ENCODE measurements at regions not wholly inside any gene's neighbourhood (a gene's known extent, or its start where the extent isn't known, plus 50 kb on each side); places are given as distances from the start of the nearest gene placed in this dataset.

DNA sequence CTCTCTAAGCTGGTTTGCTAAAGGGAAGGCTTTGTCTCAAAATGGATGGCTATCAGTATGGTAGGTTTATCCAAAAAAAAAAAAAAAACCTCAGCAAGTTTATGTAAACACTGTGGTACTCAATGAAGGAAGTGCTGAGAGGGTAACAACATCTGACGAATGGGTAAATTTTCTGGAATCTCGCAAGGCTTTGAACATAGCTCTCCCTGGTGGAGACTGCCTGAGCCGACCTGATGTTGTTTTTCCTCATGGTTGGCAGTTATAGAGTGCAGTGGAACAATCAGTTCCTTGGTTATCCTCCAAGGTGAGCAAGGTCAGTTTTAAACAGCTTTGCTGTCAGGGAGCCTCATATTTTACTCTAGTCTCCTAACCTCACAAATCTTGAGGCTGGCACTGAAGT, 94.6 kb downstream of the ZPLD1 start:
- no peak for DNase-seq

DNA sequence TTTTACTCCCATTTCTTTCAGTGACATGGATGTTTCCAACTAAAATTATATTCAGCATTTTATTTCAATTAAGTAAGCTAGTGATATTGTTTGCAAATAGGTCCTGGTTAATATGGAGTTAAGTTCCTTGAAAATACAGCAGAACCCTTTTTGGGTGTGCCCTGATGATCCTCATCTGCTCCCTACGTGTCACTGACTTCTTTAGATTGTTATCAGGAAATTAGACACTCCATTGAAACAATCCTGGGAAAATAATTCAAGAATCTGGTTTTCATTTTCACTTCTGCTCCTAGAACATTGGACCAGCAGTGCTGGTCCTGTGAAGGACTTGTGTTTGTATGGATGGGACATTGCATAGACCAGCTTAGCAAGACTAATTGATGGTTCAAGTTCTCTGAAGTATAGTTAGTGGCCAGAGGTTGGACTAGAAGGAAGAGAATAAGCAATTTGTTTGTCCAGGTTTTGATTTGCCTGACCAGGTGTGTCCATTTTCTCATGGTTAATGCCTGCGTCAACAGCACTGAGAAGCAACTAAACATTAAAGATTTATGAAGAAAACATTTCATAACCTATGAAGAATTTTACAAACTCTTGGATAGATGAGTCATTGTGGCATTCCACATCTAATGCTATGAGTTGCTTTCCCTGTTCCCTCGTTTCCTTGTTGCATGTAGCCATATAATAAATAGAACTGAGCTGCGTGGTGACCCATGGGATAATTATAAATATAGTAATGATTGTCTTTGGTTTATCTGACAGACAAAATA, 95.8 kb downstream of the ZPLD1 start:
- no peak for DNase-seq

DNA sequence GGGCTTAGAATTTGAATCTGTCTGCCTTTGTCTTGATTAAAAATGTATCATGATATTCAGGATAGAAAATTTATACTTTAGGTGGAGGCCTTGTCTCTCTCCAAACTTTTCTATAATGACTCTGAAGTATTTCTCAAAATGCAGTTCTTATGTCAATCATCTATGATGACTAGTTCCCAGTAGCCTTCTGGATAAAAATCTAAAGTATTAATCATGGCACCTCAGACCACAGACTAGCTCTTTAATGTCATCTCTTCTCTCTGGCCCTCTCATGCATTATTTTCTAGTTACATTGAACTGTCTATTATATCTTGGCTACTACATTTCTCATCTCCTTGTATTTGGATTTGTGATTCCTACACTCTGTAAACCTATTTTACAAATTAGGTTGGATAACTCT, 96.9 kb downstream of the ZPLD1 start:
- DNase-seq: no peak

DNA sequence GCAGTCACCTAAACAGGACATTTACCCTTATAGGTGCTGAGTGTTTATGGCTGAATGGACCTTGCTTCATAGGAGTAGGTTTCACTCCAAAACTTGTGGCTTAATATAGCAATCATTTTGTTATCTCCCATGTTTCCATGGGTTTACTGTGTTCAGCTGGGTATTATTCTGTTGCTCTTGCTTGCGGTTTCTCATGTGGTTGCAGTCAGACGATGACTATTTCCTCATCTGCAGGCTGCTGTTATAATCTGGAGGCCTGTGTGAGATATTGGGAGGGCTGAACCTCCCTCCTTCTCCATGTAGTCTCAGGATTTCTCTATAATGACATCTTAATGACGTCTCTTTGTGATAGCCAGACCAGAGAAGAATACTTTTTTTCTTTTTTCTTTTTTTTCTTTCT, 98.1 kb downstream of the ZPLD1 start:
- no peak for DNase-seq

DNA sequence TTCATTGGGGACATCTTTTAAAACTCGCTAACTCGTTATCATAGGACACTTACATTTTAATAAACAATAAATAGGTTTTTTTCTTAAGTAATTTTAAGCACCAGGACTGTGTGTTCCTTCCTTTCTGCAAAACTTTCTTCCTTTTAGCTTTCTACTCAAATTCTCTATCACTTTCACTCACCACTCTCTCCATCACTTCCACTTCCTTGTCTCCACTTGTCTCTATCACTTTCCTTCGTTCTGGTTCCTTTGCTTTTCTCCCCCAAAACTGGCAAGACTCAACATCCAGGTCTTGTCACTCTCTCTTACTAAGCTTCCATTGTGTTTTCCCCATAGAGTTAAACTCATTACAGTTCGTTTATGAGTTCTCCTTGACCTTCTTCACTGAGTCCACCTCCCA, 99.0 kb downstream of the ZPLD1 start:
- no peak for DNase-seq

DNA sequence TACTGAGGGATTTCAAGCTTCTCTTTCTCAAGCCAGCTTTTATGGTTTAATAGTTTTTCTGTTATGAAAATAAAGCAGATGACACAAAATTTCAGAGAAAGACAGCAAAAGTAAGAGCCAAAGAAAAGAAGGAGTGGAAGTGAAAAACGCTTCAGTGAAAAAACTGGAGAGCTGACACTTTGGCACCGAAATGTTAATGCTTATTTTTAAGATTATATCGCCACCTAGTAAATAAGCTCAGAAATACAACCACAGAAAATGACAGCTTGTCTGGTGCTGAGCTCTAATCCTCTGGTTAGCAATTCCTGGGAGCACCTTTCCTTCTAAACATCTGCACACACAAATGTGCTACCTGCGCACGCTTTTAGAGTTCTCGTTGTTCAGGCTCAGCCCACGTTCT, 101.6 kb downstream of the ZPLD1 start:
- DNase-seq: peak; percentile 52

DNA sequence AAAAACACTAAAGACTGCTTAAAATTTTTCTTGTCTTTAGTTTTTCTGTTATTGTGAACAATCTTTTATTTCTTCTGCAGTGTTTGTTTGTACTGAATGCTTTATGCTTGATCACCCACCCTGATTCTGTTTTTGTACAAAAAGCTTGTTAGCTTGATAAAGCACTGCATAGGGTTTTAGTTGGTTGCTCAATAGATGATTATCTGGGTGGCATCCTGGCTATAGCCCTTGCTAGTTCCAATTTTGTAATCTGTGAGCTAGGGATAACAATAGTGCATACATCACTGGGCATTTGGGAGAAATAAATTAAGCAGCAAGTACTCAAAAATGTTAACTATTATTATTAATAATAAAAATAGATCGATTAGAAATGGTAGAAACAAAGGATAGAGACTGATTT, 102.3 kb downstream of the ZPLD1 start:
- no peak for DNase-seq

DNA sequence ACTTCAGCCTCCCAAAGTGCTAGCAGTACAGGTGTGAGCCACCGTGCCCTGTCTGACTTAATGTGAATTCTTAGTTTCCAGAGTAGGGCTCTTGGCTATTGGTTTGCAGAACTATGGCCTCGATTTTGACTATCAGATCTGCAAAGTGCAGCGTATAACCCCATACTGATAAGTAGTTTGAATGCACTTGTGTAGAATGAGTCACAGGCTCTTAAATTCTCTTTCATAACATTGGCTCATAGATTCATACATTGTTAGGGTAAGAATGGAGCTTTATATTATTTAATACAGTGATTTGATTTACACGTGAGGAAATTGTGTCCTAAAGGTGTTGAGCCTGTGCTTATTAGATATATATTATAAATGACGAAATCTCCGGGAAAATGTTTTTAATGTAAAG, 109.9 kb downstream of the ZPLD1 start:
- no peak for DNase-seq

DNA sequence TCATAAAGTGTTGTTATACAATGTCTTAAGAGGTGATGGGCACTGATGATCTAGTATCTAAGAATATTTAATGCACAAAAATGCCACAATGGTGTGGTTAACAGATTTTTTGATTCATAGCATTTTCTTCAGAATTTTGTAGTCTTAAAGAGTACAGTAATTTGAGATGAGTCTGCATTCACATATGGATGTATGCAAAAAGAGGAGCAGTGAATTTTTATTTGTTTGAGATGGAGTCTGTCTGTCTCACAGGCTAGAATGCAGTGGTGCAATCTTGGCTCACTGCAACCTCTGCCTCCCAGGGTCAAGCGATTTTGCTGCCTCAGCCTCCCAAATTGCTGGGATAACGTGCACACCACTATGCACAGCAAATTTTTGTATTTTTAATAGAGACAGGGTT, 110.5 kb downstream of the ZPLD1 start:
- no peak for DNase-seq

DNA sequence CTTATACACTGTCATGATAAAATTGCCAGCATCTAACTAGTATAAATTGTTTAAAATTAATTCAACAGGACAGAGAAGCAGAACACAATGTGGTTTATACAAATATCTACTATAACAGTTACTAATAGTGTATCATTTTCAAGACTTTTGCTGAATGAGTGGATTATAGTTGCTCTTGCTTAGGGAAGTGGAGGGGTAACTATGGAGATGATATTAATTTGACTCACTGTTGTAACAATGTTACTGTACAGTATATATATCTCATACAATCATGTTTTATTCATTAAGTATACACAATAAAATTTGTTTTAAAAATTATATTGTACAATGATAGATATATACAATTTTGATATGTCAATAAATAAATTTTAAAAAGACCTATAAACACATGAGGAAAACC, 119.1 kb downstream of the ZPLD1 start:
- no peak for DNase-seq

DNA sequence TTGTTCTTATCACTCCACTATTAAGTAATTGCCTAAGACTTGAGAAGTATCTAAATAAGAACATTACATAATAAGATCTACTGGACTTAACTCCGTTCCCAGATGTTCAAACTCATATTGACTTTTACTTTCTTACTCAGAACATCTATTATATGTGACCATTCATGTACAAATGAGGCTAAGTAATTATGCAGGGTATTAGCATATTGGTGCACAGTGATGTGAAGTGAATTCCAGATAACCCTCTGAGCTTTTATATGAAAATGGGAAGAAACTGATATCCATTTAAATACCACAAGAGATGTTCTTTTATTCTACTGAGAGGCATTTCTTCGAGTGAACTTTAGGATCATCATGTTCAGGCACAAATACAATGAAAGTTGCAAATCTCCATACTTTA, 135.7 kb downstream of the ZPLD1 start:
- no peak for DNase-seq

DNA sequence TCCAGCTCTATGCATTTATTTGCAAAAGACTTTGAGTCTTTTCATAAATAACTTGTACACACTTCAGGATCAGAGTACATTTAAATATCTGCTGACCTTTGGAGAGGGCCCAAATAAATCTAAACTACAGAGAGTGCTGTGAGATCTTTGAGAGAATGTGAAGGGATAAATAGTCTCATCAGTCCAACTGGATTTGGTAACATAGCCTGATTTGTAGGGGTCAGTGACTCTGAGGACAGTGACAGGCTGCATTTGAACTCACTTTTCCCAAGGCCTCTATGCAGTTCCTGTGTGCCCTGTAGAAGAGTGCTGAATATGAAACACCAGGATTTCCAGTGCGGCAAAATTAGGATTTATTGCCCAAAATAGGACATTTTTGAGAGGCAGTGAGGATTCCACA, 136.2 kb downstream of the ZPLD1 start:
- no peak for DNase-seq

DNA sequence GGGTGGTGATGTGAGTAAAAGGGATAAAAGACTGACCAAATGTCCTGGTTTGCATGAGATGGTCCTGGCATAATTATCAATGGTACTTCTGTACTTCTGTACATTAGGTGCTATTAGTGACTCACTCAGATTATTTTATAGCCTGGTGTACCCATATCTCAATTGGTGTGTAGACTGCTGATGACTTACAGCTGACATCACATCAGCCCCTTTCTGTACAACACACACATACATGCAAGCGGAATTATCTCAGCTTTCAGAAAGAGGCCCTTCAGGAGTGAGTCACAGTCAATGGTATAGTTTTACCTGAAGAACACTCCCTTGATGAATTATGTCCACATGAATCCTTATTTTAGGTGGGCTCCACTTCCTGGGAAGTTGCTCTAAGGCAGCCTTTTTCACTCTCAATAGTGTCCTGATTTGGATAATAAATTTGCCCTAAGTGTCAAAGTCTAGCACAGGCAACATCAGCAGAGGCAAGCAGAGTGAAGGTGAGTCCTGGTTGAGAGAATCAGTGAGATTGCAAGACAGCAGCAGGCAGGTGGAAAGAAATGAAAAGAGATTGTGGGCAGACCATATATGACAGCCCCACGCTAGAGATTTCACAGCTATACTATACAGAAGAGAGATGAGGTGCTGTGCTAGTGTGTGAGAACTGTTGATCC, 137.0 kb downstream of the ZPLD1 start:
- DNase-seq: no peak

DNA sequence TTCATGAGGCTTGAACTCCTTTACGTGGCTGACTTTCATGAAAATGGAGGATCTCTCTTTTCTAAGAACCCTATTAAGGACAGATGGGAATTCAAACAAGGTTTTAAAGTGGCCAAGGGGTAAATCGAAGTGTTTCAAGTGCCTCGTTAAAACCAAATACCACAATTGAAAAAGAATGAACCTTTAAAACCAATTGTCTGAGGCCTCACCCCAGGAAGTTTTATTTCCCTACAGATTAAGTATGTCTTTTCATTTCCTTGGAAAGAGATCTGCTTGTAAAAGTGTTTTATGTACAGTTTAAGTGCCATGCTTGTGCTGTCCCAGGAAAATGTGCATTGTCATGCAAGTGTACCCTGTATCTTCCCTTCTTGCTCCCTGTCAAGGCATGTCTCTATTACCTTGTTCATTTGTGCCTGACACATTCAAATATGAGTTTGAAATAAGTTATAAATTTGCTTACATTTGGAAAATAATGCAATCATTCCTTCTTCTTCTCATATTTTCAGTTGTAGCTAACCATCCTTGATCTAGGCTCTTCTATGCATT, 138.7 kb downstream of the ZPLD1 start:
- DNase-seq: no peak

DNA sequence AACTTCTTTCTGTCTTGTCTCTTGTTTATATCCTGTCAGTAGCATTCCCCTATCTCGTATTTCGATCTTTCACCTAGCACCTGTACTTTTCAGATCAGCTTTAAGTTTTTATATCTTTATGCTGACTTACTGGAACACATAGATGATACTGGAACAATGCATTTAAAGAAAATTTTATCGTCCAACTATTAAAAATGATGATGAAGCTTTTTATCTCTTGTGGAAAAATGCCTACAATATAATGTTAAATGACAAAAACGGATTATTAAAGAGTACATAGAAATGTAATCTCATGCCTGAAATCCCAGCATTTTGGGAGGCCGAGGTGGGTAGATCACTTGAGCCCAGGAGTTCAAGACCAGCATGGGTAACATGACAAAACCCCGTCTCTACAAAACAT, 139.5 kb downstream of the ZPLD1 start:
- no peak for DNase-seq

DNA sequence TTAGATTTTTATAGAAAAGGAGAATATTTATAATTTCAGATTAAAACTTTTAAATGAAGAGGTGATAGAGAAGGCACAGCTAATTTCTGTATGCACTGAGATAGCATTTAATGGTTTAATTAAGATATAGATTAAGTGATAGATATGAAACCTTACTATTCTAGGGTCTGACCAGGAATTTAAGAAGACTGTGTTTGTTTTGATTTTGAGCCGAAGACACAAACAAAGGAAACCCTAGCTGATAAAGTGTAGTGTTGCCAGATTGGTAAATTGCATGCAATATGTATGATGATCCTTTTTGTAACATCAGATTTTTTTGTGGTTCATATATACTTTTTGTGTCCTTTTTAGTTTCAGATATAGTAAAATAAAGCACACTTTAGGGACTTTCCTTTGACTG, 141.8 kb downstream of the ZPLD1 start:
- no peak for DNase-seq

DNA sequence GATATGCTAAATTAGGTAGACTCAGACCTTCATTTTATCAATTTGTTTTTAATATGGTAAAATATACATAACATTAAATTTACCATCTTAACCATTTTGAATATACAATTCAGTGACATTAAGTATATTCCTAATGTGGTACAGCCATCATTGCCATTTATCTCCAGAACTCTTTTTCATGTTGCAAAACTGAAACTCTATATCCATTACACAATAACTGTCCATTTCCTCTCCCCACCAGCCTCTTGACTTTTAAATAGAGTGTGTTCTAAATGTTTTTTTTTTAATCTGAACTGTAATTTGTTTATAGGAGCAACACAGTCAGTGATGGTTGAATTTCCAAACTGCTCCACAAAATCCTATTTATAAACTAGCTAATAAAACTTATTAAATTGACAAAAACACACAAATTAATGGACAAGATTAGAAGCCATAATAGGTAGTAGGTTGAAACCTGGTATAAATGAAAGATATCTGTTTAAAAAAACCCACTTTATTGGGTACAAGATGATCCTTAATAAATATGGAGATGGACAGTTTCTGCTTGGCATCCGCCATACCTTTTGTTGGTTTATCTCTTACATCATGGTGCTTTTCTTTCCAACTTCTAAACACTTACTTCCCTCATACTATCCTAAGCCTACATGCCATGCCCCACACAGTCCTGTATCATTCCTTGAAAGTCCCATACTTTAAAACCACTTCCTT, 142.4 kb downstream of the ZPLD1 start:
- DNase-seq: no peak

DNA sequence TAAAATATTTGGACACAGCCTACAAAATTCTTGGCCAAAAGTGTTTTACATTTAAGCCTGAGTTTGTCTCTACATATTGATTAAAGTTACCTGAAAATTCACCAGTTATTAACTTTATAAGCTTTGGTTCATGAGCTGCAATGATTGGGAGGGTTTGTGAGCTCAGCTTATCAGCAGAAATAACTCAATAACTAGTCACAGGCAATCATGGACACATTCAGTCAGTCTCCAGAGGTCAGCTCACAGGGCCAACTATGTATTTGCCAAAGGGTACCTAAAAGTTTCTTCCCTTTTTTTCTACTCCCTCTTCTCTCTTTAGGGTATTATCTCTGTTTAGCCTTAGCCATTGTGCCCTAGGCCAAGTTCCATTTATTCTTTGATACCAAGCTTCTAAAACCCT, 145.9 kb downstream of the ZPLD1 start:
- no peak for DNase-seq

DNA sequence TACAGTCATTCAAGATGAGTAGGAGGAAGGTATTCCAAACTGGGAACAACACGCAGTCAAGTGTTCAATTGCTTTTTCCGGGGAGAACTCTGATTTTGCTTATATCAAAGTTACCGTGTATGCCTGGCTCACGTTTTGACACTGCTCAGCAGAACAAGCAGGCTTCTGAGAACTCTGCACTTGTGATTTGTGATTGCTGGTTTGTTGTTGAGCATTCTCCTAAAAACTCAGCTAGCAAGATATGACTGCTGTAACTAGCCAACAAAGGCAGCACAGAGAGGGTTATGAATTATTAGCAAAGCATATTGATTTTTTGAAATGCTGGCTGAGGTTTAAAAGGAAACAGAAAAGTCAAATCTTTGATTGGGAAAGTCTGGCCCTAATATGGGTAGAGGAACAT, 151.7 kb downstream of the ZPLD1 start:
- no peak for DNase-seq

DNA sequence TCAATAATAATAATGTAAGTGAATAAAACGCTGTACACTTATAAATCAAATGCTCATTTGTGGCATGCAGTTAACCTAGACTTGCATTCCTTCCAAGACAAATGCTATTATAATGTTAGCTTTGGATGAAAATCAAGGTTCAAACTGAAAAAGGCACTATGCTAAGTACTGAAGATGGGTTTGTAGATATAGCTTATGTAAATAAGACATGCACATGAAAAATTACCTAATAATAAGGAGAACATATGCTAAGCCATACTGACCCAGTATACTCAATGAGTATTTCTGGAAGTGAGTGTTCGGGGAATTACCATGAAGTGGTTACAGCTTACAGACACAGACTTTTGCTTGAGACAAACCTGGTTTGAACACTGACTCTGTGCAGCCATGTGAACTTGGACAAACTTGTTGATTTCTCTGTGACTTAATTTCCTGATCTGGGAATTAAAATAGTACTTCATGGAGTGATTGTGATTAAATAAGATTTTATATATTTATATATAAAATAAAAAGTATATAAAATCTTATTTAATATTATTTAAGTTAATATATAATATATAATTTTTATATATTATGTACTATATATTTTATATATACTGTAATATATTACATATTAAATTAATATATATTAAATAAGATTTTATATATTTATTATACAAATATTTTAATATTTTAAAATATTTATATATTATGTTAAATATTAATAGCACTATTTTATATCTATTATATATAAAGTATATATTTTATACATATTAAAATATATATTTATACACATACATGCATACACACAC, 159.2 kb downstream of the ZPLD1 start:
- no peak for DNase-seq

DNA sequence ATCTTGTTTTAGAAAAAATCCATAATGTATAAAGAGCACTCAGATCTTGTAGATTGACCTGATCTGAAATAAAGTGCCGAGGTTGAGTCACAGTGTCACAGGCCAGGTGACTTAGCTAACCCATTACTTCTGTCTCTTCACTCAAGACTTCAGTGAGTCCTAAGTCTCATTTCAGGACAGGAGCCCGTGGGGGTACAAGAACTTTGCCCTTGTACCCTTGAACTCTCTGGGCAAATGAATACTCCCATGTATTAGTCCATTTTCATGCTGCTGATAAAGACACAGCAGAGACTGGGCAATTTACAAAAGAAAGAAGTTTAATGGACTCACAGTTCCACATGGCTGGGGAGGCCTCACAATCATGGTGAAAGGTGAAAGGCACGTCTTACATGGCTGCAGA, 160.2 kb downstream of the ZPLD1 start:
- no peak for DNase-seq

DNA sequence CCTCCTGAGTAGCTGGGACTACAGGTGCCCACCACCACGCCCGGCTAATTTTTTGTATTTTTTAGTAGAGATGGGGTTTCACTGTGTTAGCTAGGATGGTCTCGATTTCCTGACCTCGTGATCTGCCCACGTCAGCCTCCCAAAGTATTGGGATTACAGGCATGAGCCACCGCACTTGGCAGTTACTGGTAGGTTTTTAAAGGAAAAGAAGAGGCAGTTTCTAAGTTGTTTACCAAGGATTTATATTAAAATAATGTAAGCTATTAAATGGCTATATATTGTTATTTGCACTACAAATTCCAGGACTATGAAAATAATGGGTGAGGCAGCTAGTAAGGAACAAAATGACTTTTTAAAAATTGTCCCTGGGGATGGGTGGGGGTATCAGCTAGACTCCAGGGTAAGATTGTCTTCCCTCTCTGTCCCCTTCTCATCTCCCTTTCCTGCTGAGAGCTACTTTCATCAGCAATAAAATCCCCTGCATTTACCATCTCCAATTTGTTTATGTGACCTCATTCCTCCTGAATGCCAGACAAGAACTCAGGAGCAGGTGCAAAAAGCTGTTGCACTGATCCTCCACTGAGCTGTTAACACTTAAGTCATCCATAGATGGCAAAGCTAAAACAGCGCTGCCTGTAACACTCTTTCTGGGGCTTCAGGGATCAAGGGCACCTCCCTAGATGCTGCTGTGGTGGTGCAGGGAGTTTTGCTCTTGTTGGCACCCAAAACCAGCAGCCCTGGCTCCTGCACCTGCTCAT, 165.2 kb downstream of the ZPLD1 start:
- no peak for DNase-seq
